ENCODE measurements at regions not wholly inside any gene's neighbourhood (a gene's known extent, or its start where the extent isn't known, plus 50 kb on each side); places are given as distances from the start of the nearest gene placed in this dataset.
"Not testable (repeated sequence)": the region's sequence is repeated elsewhere in the genome, so short reads cannot be mapped to it uniquely, and the experiment has no call there.

- no peaks in the 10 kb centered on the region for H3K4me1 ChIP-seq
- ATAC-seq, result no peak
- no peaks in the 10 kb centered on the region for H3K36me3 ChIP-seq
- no peaks in the 10 kb centered on the region for H3K9me3 ChIP-seq
- intact Hi-C loops (cut with DNase I), result no loop called here
- H3K27me3 ChIP-seq, result no peaks in the 10 kb centered on the region
- no peak overlapping the region for H3K4me3 ChIP-seq
- DNase-seq, result no peak
- TF ChIP-seq POLR2A (IDR thresholded peaks at IDR 0.05) (no peak), CTCF (IDR thresholded peaks at IDR 0.05) (no peak)
- H3K27ac ChIP-seq, result no peak overlapping the region
- 50% methylated on average over 3 of the region's 3 CpGs for WGBS (ENCODE audit: insufficient coverage, low coverage, low lambda C conversion rate, missing lambda C conversion rate)
These were observed 222.9 kb upstream of the SLC16A7 start for GRCh38 chr12:59372956-59373355.

- no peaks in the 10 kb centered on the region for H3K27me3 ChIP-seq
- H3K36me3 ChIP-seq, result no peaks in the 10 kb centered on the region
- DNase-seq (no peak), ATAC-seq (no peak)
- WGBS (ENCODE audit: insufficient coverage, low coverage, low lambda C conversion rate, missing lambda C conversion rate), result 66% methylated on average over 3 of the region's 3 CpGs
- H3K4me1 ChIP-seq, result no peaks in the 10 kb centered on the region
- no peak overlapping the region for H3K4me3 ChIP-seq
- intact Hi-C loops (cut with DNase I), result no loop called here
- no peaks in the 10 kb centered on the region for H3K9me3 ChIP-seq
- H3K27ac ChIP-seq, result no peak overlapping the region
- TF ChIP-seq POLR2A (IDR thresholded peaks at IDR 0.05) (no peak), CTCF (IDR thresholded peaks at IDR 0.05) (no peak)
These were observed 224.9 kb upstream of the SLC16A7 start for GRCh38 chr12:59370933-59371332.

GRCh38 chr12:59365133-59365532 lies 230.7 kb upstream of the SLC16A7 start:
- Histone ChIP-seq H3K27ac (no peak overlapping the region), H3K27me3 (no peaks in the 10 kb centered on the region), H3K4me1 (no peaks in the 10 kb centered on the region), H3K36me3 (no peaks in the 10 kb centered on the region), H3K4me3 (no peak overlapping the region), H3K9me3 (no peaks in the 10 kb centered on the region)
- 35% methylated on average over 2 of the region's 2 CpGs for WGBS (ENCODE audit: insufficient coverage, low coverage, low lambda C conversion rate, missing lambda C conversion rate)
- TF ChIP-seq POLR2A (IDR thresholded peaks at IDR 0.05), result no peak
- no peak for TF ChIP-seq CTCF (IDR thresholded peaks at IDR 0.05)
- no peak for DNase-seq
- no peak for ATAC-seq
- intact Hi-C loops (cut with DNase I), result no loop called here

- no peak overlapping the region for H3K4me3 ChIP-seq
- DNase-seq (no peak), ATAC-seq (no peak)
- no peaks in the 10 kb centered on the region for H3K4me1 ChIP-seq
- H3K27me3 ChIP-seq, result no peaks in the 10 kb centered on the region
- H3K36me3 ChIP-seq, result no peaks in the 10 kb centered on the region
- intact Hi-C loops (cut with DNase I), result no loop called here
- TF ChIP-seq POLR2A (IDR thresholded peaks at IDR 0.05) (no peak), CTCF (IDR thresholded peaks at IDR 0.05) (no peak)
- H3K9me3 ChIP-seq, result no peaks in the 10 kb centered on the region
- no peak overlapping the region for H3K27ac ChIP-seq
- 13% methylated on average over 1 of the region's 1 CpG for WGBS (ENCODE audit: insufficient coverage, low coverage, low lambda C conversion rate, missing lambda C conversion rate)
These were observed 238.0 kb upstream of the SLC16A7 start for GRCh38 chr12:59357811-59358210.

GRCh38 chr12:59346248-59346647 lies 249.6 kb upstream of the SLC16A7 start:
- DNase-seq; ATAC-seq; H3K4me3 ChIP-seq; H3K4me1 ChIP-seq; H3K9me3 ChIP-seq; H3K27me3 ChIP-seq; intact Hi-C loops (cut with DNase I); H3K36me3 ChIP-seq; H3K27ac ChIP-seq: not testable (repeated sequence)
- 49% methylated on average over 5 of the region's 5 CpGs for WGBS (ENCODE audit: insufficient coverage, low coverage, low lambda C conversion rate, missing lambda C conversion rate)

All from right lobe of liver (tissue), 6 donors.